T follicular helper cell (primary cell): ENCODE measurements at regions not wholly inside any gene's neighbourhood (a gene's known extent, or its start where the extent isn't known, plus 50 kb on each side); places are given as distances from the start of the nearest gene placed in this dataset.

Experiments used
- DNase-seq: peaks from one replicate; pipeline ENCODE4 v3.0.0-alpha.2; 2020; ENCODE audit warnings: low read depth

GRCh38 chr6:9942131-9942530 lies 472.7 kb downstream of the TFAP2A start:
- DNase-seq = no peak

GRCh38 chr6:9938801-9939200 lies 476.1 kb downstream of the TFAP2A start:
- no peak for DNase-seq

- no peak for DNase-seq
These were observed 477.7 kb downstream of the TFAP2A start for GRCh38 chr6:9937031-9937763.

GRCh38 chr6:9936551-9936950 lies 478.3 kb downstream of the TFAP2A start:
- no peak for DNase-seq

- DNase-seq = no peak
These were observed 481.2 kb downstream of the TFAP2A start for GRCh38 chr6:9933677-9934076.

- no peak for DNase-seq
These were observed 487.6 kb downstream of the TFAP2A start for GRCh38 chr6:9927275-9927674.

GRCh38 chr6:9924971-9925370 lies 489.9 kb downstream of the TFAP2A start:
- no peak for DNase-seq

GRCh38 chr6:9921366-9921765 lies 493.5 kb downstream of the TFAP2A start:
- DNase-seq = no peak

GRCh38 chr6:9914951-9915350 lies 499.9 kb downstream of the TFAP2A start:
- no peak for DNase-seq

- no peak for DNase-seq
These were observed 513.5 kb downstream of the TFAP2A start for GRCh38 chr6:9901376-9901775.

- DNase-seq = no peak
These were observed 518.1 kb downstream of the TFAP2A start for GRCh38 chr6:9896806-9897205.

- no peak for DNase-seq
These were observed 524.0 kb downstream of the TFAP2A start for GRCh38 chr6:9890893-9891292.

- no peak for DNase-seq
These were observed 524.4 kb downstream of the TFAP2A start for GRCh38 chr6:9890469-9890868.

GRCh38 chr6:9878535-9878934 lies 536.3 kb downstream of the TFAP2A start:
- DNase-seq = no peak

GRCh38 chr6:9875605-9876353 lies 539.1 kb downstream of the TFAP2A start:
- DNase-seq = no peak

- no peak for DNase-seq
These were observed 552.2 kb downstream of the TFAP2A start for GRCh38 chr6:9862603-9863167.

- no peak for DNase-seq
These were observed 563.1 kb downstream of the TFAP2A start for GRCh38 chr6:9851541-9852380.

- DNase-seq = no peak
These were observed 563.9 kb downstream of the TFAP2A start for GRCh38 chr6:9851006-9851405.

GRCh38 chr6:9848094-9848493 lies 566.8 kb downstream of the TFAP2A start:
- no peak for DNase-seq

- DNase-seq = no peak
These were observed 572.8 kb downstream of the TFAP2A start for GRCh38 chr6:9841886-9842725.

GRCh38 chr6:9834233-9834632 lies 580.6 kb downstream of the TFAP2A start:
- DNase-seq = no peak
